GM18868 (cell line): ENCODE measurements at regions not wholly inside any gene's neighbourhood (a gene's known extent, or its start where the extent isn't known, plus 50 kb on each side); places are given as distances from the start of the nearest gene placed in this dataset.

Experiments used
- ATAC-seq: cut with Tn5 transposase; IDR thresholded peaks from one replicate; pipeline ENCODE4 v1.9.1; 2021; ENCODE audit warnings: mild to moderate bottlenecking, moderate library complexity; ENCODE audit not compliant: unreplicated experiment

DNA sequence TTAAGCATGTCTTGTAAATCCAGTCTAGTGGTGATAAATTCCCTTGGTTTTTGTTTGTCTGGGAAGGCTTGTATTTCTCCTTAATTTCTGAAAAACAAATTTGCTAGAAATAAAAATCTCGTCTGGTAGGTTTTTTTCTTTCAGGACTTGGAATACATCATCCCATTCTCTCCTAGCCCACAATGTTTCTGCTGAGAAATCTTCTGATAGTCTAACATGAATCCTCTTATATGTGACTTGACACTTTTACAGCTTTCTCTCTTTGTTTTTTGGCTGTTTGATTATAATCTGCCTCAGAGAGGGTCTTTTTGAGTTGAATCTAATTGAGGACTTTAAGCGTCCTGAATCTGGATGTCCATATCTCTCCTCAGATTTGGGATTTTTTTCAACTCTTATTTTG is 104.9 kb downstream of the FEM1C start:
- ATAC-seq: no peak

DNA sequence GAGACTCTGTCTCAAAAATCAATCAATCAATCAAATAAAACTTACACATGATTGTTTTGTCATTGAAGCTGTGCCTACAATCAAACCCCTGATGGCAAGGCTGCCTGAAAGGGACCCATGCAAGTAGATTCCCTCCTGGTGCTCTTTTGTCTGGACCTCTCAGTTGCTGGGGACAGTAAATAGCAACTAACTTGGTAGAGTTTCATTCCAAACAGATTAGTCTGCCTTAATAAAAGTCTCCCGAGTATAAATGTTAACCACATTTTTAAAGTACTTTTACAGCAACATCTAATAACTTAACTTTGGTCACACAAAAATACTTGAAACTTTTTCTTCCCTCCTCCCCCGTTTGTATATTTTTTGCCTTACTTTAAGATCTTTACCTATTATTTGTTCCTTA is 105.5 kb downstream of the FEM1C start:
- ATAC-seq: no peak

DNA sequence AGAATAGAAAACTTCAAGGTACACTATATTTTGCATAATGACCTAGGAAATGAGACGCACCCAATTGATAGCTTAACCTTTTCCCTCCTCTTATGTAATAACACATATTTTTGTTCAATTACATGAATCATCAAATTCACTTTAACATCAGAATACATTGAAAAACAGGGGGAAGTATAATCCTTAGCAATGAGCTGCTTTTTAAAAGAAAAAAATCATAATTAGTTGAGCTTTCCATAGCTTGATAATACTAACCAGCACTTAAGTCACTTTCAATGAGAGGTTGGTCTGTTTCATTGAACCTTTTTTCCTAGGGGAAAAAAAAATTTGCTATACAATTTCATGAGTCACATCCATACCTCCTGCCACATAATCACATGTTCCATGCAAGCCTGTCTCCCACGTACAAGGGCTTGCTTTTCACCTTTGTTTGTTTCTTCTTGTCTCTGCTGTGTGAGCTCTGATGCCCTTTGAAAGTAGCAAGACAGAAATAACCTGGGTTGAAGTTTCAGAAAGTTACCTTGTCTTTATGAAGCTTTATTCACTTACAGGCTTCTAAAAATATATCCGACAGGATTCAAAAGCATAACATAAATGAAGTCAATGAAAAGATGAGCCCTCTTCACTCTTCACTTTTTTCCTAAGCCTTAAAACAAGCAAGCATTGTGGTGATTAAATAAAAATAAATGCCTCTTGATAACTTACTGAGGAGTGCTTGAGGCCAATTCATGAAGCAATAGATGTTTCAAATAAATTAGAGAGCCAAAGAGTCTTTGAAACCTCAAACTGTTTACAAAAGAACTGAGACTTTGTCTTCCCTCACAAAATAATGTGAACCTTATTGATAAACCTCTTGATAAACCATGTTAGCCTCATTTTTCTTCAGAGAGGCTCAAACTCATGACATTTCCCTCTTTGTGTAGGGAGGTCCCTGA is 108.5 kb downstream of the FEM1C start:
- peak; percentile 87 for ATAC-seq

DNA sequence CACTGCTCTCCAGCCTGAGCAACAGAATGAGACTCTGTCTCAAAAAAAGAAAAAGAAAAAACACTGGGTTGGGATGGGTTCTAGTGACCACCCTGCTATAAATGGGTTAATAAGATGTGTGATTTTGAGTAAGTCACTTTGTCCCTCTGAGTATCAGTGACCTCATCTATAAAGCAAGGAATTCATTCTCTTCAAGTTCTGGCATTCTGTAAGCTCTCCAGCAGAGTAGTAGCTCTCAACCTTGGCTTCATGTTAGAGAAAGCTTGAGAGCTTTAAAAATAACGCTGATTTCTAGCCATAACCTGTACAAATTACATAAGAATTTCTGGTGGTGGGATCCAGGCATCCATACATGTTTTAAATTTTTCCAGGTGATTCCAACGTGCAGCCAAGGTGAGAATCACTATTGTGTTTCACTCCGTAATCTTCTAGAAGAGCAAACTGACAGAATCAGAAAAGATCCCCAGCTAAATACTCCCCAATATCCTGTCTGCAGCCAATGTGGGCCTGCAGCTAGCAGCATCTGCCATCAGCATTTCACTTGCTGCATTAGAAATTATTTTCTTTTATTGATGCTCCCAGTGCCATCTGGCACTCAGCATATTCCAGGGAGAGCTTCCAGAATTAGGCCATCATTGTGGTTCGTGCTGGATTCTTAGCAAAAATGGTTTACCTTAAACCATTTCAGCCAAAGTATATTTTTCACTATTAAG is 109.4 kb downstream of the FEM1C start:
- no peak for ATAC-seq

DNA sequence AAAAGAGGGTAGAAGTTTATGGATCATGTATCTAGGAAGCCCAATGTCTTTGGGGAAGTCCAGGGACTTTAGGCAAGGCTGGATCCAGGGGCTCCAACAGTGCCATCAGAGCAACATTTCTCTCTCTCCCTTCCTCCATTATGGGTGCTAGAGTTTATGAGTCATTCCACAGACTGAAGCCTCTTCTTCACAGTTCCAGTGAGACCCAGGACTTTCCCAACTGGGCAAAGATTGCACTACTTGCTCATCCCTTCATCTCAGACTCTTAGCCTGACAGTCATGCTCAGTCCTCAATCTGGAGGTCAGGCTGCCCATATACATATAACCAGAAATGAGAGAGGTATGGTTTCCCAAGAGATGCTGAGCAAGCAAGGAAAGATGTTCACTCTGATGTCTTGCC is 110.7 kb downstream of the FEM1C start:
- peak; percentile 45 for ATAC-seq

DNA sequence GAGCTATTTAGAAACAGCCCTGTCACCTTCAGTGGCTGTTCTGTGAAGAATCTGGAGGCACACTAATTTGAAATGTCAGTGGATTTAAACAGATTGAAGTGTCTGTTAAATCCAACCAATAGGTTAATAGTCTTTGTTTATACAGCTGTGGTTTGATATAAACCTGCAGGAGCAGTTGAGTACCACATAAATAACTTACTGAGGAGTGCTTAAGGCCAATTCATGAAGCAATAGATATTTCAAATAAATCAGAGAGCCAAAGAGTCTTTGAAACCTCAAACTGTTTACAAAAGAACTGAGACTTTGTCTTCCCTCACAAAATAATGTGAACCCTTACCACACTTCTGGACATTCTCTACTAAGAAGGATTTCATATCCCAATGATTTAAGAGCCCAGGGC is 111.9 kb downstream of the FEM1C start:
- ATAC-seq: no peak

DNA sequence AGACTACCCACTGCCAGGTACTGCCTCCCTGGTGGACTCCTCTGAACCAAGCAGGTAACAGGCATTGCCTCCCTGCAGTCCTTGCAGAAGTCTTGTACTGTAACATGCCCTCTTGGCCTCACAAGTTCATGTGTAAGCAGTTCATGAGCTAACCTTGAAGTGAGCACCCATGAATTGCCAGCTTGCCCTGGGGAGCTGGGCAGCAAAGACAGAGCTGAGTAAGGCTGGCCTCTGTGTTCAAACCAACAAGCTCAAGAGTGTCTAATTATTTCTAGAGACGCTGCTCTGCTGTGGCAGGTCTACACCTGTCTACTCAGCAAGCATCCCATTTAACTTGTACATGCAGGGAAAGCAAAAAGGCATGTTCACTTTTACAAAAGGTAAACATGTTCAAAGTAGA is 113.5 kb downstream of the FEM1C start:
- ATAC-seq: no peak

DNA sequence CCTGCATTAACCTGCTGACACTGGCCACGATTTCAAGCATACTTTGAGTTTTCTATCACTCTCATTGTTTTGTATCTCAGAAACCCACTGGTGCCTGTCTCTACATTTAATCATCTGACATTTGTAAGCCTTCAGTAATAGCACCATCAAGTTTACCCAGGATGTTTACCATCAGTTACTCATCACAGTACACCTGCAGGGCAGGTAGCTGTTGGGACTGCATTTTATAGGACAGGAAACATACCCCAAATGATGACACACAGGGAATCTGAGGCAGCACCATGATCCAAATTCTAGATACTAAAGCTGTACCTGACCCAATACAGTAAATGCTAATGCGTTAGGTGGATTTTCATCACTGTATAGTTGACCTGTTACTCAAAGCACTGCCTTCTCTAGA is 114.2 kb downstream of the FEM1C start:
- ATAC-seq: no peak

DNA sequence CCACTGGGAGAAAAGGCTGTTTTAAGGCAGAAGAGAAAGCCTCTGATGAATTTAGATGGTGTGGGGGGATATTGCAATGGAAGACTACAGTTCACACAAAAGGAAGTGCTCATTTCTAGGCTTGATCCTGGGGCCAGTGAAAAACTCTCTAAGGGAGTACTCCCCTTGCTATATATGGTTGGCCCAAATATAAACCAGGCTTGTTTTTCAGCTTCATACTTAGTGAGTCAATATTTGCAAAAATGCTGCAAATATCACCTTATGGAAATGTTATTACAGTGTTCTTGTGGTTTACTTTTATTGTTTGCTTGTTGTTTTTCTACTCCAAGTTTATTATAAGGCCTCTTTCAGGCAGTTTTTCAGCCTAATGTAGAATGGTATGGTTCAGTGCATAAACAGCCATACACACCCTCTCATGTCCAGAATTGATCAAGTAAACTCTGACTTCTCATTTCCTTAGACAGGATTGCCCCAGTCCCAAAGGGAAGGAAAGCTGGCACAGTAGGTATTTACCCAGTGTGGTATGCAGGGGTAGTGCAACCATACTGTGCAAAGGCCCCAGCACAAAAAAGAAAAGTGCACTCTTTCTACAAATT is 115.1 kb downstream of the FEM1C start:
- no peak for ATAC-seq

DNA sequence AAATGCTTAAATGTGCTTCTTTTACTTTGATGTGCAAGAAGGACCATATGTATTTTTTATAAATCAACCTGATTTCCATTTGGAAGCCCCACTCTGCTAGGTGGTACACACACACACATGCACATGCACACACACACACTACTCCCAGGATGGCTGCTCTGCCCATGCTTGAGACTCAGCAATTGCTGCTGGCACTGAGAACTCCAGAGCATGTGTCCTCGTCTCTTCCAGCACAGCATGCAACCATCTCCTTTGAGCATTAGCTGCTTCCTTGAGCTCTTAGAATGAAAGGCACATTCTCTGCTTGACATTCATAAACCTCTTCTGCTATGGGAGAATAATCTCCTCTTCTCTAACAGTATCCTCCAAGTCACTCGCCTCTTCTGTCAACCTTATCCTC is 115.9 kb downstream of the FEM1C start:
- ATAC-seq: no peak

DNA sequence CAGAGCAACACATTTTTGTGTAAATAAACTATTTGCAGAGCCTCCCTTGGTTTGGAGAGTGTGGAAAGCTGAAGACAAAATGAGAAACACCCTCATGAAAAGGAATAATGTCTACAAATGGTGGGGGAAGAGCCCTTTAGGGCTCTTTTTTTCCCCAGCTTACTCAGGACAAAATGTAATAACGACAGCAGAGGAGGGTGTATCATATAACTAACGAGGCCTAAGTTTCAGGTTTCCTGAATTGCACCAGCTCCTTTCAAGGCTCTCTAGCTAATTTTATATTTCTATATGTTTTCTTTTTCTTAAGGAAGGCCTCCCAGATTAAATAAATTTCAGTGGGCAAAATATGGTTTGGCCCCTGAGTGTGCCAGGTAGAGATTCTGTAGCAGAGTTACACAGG is 116.3 kb downstream of the FEM1C start:
- ATAC-seq: no peak

DNA sequence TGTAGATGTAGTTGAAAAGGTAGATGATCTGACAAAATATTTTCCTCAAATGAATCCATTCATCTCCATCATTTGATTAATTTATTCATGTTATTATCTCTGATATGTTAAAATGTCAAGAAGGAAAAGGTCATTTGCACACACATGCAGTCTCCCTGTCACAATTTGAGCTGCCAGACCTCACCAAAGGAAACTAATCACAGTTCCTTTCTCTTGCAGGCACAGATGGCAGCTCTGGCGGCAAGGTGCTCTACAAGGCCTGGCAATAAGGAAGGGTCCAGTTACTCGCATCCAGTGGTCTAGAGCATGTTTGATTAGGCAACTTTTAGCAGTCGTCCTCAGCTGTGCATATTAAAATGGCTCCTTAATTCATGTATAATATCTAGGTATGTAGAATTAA is 120.1 kb downstream of the FEM1C start:
- ATAC-seq: no peak

DNA sequence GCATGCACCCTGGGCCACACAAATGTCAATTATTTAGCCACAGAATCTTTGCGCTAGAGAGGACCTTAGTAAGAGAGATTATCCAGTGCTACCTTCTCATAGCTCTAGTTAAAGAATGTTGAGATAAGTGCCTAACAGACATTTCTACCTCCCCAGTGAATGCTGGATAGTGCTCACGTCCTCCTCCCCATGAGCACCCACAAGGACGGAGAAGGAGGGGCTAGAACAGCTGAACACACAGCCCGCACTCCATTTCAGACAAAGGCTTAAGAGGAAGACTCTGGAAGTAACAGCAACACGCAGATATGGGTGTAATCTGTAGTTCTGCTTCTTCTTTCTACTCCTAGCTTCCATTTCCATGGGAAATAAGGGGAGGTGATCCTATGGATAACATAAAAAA is 120.5 kb downstream of the FEM1C start:
- no peak for ATAC-seq

DNA sequence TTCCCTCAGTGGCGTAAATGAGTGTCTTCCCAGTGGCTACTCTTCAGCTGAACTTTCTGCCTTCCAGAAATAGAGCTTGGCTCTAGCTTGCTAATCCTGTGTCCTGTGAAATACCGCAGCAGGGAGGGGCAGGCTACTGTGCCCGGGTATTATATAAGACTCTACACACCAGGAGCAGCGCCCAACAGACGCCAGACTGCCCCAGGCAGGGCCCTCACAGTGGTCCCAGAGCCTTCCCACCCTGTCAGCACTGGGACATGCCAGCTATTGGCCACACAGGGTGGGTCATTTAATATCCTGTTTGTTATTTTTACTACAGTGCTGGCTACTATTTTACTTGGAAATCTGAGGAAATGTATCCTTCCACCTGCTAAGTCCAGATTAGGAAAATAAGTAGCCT is 121.0 kb downstream of the FEM1C start:
- no peak for ATAC-seq

DNA sequence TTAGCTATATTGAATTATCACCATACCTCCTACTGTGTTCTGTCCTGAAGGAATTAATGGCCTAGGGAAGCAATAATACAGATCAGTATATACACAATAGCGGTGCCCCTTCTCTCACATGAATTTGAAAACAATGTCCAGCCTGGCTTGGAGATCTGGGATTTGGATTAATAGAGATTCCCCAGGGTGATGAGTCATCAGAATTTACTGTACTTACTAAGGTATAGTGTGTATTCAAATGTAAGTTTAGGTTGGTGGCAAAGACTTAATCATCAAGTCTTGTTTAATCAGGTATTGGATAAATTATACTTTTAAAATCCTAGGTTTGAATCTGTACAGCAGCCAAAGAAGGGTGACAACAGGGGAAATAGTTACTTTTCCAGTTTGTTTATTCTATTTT is 121.5 kb downstream of the FEM1C start:
- ATAC-seq: no peak

DNA sequence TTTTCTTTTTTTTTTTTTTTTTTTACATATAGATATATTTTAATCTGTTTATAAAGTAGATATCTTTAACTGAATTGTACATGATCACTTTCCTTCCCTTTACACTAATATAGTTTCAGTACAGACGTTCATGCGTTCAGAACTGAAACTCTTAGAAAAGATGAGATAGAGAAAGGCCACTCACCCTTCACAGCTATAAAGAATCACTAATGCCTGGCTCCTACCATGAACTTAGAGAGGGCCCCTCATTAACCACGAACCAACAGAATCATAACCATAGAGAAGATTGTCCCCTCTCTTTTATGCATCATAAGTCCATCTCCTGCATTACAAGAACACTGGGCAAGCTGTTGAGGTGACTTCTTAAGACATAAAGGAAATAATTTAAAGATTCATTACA is 123.8 kb downstream of the FEM1C start:
- ATAC-seq: peak; percentile 84

DNA sequence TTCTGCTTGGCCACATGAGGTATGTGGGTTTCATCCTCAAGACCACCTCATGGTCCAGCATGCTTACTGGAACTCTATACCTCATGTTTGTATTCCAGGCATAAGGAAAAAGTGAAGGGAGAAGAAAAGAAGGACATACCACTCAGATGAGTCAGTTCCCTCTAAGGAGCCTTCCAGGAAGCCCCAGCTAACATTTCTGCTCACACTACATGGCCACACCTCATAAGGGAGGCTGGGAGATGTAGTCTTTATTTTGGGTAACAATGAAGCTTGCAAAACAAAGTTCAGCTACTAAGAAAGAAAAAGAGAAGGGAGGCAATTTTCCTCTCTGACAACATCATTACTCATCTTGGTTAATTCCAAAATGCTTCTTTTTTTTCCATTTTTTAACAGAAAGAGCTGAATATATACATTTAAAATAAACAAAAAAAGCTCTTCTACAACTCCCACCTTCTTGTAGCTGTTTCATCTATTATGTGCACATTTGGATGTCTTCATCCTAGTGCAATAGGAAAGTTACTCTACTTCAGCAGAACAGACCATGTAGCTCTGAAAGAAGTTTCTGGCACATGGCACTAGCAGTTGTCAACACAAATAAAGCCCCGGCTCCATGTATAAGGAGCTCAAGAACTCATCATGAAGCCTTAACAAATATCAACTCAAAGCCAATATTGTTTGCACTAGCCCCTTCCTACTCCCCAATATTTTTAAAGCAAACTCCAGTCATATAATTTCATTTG is 123.6 kb upstream of the CCDC112 start:
- no peak for ATAC-seq

DNA sequence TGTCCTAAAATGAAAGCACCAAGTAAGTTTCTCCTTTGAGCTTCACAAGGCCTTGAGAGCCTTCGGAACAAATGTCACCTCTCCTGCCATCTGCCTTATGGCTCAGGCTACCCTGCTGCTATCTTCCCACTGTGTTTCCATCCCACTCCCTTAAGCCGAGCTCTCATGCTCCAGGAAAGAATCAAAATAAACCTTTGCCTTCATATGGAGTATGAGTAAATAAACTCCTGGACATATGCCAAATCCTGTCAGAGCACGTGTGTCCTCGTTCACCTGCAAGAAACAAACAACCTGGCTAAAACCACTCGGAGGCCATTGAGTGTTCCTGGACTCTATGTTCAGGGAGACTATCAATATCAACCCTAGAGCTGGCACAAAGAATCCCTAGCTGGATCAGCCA is 122.3 kb upstream of the CCDC112 start:
- no peak for ATAC-seq

DNA sequence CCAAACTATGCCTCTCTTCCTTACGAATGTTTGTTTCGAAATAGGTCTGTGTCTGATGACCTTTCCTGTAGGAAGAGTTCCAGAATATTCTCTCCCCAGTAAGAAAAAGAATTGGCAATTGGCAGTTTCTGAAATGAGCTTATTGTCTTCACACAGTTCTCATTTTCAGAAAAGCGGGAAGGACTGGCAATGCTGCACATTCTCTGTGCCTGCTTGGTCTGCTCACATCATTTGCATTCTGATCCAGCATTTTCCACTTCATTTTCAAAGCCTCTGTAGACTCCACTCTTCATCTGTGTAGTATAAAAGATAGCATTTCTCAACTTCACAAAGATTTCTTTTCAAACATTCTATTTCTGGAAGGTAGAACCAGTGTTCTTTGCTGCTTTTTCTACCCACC is 120.6 kb upstream of the CCDC112 start:
- no peak for ATAC-seq

DNA sequence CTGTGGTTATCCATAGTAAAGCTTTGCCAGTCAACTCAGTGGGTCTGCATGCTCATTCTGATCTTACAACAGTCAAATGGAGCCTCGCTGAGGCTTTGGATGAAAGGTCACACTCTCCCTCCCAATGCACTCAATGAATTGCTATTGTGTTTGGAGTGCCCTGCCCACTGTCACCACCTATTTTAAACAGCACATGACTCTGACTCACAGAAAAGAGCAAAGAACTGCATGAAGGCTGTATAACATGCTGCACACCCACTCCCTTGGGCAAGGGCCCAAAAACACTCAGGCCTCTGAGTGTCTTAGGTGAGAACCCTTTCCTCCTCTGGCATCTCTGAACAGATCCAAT is 118.7 kb upstream of the CCDC112 start:
- peak; percentile 71 for ATAC-seq

DNA sequence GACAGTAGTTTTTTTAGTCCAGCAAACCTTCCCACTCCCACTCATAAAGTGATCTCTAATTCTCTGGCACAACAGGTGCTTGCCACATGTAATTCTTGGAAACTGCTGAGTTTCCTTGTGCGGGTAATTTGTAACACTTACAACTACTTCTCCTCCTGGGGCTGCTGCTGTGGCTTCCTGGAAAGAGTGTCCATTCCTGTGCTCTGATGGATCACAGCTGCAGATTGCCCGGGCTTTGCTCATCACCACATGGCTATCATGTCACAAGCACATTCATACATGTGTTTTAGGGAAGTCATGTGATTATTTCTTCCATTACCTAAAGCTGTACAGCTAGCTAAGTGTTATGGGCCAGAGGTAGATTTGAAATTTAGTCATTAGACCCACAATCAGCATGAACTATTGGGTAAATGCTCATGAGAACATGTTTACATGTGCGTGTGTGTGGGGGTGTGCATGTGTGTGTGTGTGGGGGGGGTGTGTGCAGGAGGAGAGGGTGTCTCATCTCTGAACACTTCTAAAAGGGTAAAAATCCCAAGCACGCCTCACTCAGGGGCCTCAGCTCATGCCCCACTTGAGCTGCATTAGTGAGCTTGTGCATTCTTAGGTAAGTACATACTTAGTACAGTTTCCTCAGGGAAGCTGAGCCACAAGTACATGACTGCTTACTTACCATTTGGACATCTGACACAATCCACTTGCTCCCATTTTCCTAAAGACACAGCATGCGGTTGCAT is 118.1 kb upstream of the CCDC112 start:
- ATAC-seq: peak; percentile 23
